IPS-18c (cell line): ENCODE measurements at regions not wholly inside any gene's neighbourhood (a gene's known extent, or its start where the extent isn't known, plus 50 kb on each side); places are given as distances from the start of the nearest gene placed in this dataset.
"Not testable (repeated sequence)": the region's sequence is repeated elsewhere in the genome, so short reads cannot be mapped to it uniquely, and the experiment has no call there.

Experiments used
- H3K4me3 ChIP-seq: 2 replicates; pipeline ENCODE4 v1.7.0; 2013; ENCODE audit warnings: low read depth, mild to moderate bottlenecking, low read length, moderate library complexity; ENCODE audit not compliant: insufficient read depth
- H3K9me3 ChIP-seq: one replicate; pipeline ENCODE4 v1.6.1; 2013; ENCODE audit warnings: mild to moderate bottlenecking, low read length, moderate library complexity; ENCODE audit not compliant: control insufficient read depth, insufficient read depth

DNA sequence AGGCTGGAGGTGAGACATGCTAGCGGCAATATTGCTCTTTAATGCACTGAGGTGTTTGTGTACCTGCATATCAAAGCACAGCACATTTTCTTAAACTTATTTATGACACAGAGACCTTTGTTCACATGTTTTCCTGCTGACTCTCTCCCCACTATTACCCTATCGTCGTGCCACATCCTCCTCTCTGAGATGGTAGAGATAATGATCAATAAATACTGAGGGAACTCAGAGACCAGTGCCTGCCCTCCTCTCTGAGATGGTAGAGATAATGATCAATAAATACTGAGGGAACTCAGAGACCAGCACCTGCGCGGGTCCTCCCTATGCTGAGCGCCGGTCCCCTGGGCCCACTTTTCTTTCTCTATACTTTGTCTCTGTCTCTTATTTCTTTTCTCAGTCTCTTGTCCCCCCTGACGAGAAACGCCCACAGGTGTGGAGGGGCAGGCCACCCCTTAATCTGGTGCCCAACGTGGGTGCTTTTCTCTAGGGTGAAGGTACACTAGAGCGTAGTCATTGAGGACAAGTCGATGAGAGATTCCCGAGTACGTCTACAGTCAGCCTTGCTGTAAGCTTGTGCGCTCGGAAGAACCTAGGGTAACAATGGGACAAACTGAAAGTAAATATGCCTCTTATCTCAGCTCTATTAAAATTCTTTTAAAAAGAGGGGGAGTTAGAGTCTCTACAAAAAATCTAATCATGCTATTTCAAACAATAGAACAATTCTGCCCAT is 157.4 kb downstream of the GPX5 start:
- not testable (repeated sequence) for H3K4me3 ChIP-seq, H3K9me3 ChIP-seq

- Histone ChIP-seq H3K4me3 (no peak overlapping the region), H3K9me3 (no peaks in the 10 kb centered on the region)
These were observed 158.4 kb downstream of the GPX5 start for GRCh38 chr6:28683945-28684538.

DNA sequence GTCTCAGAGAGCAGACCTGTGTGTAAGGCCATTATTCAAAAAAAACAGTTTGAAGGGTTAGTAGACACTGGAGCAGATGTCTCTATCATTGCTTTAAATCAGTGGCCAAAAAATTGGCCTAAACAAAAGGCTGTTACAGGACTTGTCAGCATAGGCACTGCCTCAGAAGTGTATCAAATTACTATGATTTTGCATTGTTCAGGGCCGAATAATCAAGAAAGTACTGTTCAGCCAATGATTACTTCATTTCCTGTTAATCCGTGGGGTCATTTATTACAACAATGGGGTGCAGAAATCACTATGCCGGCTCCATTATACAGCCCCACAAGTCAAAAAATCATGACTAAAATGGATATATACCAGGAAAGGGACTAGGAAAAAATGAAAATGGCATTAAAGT is 160.3 kb downstream of the GPX5 start:
- not testable (repeated sequence) for H3K4me3 ChIP-seq, H3K9me3 ChIP-seq

GRCh38 chr6:28686446-28687027 is 160.9 kb downstream of the GPX5 start:
- not testable (repeated sequence) for H3K4me3 ChIP-seq

DNA sequence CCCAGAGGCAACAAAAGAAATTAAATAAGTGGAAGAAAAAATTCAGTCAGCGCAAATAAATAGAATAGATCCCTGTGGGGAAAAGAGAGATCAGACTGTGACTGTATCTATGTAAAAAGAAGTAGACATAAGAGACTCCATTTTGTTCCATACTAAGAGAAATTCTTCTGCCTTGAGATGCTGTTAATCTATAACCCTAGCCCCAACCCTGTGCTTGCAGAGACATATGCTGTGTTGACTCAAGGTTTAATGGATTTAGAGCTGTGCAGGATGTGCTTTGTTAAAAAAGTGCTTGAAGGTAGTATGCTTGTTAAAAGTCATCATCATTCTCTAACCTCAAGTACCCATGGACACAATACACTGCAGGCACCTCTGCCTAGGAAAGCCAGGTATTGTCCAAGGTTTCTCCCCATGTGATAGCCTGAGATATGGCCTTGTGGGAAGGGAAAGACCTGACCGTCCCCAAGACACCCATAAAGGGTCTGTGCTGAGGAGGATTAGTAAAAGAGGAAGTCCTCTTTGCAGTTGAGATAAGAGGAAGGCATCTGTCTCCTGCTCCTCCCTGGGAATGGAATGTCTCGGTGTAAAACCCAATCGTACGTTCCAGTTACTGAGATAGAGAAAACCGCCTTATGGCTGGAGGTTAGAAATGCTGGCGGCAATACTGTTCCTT is 161.8 kb downstream of the GPX5 start:
- not testable (repeated sequence) for H3K9me3 ChIP-seq, H3K4me3 ChIP-seq

More at GRCh38 chr6:28686446-28687027, 160.9 kb downstream of the GPX5 start:
- not testable (repeated sequence) for H3K9me3 ChIP-seq

DNA sequence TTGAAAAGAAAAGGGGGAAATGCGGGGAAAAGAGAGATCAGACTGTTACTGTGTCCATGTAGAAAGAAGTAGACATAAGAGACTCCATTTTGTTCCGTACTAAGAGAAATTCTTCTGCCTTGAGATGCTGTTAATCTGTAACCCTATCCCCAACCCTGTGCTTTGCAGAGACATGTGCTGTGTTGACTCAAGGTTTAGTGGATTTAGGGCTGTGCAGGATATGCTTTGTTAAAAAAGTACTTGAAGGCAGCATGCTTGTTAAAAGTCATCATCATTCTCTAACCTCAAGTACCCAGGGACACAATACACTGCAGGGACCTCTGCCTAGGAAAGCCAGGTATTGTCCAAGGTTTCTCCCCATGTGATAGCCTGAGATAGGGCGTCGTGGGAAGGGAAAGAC is 166.3 kb downstream of the GPX5 start:
- not testable (repeated sequence) for H3K9me3 ChIP-seq

GRCh38 chr6:28693033-28693750 is 167.5 kb downstream of the GPX5 start:
- H3K4me3 ChIP-seq, result peak overlapping the region; percentile 50

More for the DNA sequence above, 166.3 kb downstream of the GPX5 start:
- not testable (repeated sequence) for H3K4me3 ChIP-seq

DNA sequence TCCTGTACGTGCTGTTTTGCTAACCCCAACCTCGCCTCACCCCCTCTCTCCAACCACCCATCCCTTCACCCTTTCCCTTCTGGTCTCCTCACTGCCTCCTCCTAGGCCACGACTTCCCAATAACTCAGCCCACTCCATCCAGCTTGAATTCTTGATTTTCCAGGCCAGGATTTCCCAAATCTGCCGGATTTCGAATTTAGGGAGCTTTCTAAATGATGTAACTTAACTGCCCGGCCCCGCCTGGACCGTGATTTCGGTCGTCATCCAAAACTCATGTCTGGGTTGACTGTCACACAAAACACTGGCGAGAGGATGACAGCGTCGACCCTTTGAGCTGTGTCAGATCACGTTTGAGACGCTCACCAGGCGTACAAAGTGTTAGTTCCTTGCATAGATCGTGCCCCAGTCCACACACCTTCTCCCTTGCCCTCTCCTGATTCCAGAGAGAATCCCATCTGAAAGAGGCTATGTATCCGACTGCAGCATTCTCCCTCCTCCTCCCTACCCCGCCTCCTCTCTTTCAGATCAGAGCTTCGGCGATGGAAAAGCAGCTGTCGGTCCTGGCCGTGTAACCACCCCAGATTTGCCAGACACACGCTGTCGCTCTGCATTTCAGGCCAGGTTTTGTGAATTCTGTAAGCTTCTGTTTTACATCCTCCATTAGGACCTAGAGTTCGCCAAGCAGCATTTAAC is 168.2 kb downstream of the GPX5 start:
- Histone ChIP-seq H3K4me3 (peak overlapping the region; percentile 50), H3K9me3 (no peaks in the 10 kb centered on the region)

More at GRCh38 chr6:28693033-28693750, 167.5 kb downstream of the GPX5 start:
- no peaks in the 10 kb centered on the region for H3K9me3 ChIP-seq

- Histone ChIP-seq H3K4me3 (no peak overlapping the region), H3K9me3 (no peaks in the 10 kb centered on the region)
These were observed 170.0 kb downstream of the GPX5 start for GRCh38 chr6:28695715-28696114.

DNA sequence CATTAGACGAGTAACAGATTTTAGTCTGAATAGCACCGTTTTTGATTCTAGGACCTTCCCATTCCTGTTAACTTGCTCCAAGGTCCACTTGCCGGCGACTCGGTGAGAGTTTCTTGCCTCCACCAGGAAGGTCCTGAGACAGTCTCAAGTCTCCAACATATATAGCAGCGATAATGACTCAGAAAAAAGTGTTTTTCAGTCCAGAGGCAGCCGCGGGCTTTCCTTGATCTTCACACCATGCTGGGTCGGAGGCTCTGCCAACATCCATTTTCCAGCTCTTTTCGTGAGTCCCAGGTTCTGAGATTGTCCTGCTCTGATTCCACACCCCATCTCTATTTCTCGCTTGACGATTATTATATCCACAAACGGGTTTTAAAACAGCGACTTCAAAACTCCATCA is 170.5 kb downstream of the GPX5 start:
- H3K4me3 ChIP-seq, result no peak overlapping the region
- no peaks in the 10 kb centered on the region for H3K9me3 ChIP-seq

DNA sequence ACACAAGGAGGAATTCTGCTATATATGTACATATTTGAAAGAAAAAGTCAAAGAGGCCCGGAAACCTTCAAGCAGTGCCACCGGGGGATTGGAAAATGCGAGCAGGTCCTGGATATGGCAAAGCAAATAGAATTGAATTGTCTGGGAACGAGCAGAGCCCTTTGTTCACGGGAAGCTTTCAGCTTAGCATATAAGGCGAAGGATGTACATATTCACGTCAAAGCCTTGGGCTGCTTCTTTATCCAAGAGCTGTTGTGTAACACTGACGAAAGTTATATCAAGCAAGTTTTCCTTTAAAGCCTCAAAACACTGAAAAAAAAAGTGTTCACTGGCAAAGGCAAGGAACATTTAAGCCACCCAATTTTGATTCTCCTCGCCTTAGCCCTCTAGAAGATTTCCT is 171.0 kb downstream of the GPX5 start:
- Histone ChIP-seq H3K9me3 (no peaks in the 10 kb centered on the region), H3K4me3 (no peak overlapping the region)

DNA sequence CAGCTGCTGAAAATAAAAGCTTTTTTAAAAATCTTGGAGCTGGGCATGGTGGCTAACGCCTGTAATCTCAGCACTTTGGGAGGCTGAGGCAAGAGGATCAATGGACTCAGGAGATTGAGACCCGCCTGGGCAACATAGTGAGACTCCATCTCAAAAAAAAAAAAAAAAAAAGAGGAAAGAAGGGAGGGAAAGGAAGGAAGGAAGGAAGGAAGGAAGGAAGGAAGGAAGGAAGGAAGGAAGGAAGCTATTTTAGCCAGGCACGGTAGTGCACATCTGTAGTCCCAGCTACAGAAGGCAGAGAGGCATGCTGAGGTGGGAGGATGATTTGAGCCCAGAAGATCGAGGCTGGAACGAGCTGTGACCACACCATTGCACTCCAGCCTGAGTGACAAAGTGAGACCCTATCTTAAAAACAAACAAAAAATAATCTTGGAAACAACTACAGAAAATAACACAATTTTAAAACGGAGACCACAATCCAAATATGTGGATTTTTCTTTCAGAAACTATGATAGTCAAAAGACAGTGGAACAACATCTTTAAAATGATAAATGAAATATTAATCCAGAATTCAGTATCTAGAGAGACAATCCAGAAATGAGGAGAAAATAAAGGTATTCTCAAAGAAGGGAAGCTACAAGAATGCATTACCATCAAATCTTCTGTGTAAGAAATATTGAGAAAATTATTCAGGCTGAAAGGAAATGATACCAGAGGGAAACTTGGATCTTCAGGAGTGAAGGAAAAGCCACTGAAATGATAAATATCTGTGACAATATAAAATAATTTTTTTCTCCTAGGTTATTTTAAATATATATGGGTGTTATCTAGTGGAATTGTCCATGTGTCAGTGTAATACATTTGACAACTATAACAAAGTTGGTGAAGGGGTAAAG is 182.0 kb downstream of the GPX5 start:
- H3K9me3 ChIP-seq, result no peaks in the 10 kb centered on the region
- H3K4me3 ChIP-seq, result no peak overlapping the region

GRCh38 chr6:28709478-28710349 is 184.0 kb downstream of the GPX5 start:
- H3K4me3 ChIP-seq, result peak overlapping the region; percentile 88

DNA sequence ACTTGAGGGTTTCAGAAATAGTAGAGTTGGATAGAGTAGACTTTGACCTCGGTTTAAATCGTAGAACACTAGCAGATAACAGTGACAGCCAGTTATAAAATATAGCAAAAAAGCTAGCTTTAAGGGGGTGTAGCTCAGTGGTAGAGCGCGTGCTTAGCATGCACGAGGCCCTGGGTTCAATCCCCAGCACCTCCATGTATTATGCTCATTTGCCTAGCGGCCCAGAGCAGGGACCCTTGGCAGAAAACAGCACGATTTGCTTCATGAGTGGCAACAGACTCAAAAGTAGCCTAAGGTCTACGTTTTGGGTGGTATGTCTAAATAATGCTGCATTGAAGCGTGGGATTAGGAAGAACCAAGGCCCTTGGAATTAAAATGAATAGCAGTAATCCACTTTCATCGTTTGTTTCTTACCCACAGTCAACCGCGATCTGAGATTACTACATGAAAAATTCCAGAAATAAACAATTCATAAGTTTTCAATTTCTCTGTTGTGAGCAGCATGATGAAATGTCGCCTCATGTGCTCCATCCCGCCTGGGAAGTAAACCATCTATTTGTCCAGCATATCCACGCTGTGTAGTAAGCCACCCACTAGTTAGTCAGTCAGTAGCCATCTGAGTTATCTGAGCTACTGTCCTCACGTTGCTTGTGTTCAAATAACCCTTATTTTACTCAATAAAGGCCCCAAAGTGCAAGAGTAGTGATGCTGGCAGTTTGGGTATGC is 184.9 kb downstream of the GPX5 start:
- Histone ChIP-seq H3K4me3 (peak overlapping the region; percentile 88), H3K9me3 (no peaks in the 10 kb centered on the region)

More at GRCh38 chr6:28709478-28710349, 184.0 kb downstream of the GPX5 start:
- H3K9me3 ChIP-seq, result no peaks in the 10 kb centered on the region

DNA sequence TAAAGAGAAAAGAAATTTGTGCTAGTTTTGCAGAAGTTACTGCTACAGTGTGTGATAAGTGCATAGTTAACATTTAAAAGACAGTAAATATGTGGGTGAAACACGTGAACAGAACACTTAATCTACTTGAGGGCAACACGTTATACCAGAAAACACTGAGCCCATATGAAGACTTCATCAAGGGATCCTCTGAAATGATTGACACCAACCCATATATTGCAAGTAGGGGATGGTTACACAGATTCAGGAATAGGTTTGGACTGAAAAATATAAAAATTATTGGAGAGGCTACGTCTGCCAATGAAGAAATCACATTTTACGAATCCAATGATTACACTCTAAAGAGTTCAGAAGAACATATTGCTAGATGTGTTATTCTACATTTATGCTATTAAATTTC is 185.6 kb downstream of the GPX5 start:
- H3K4me3 ChIP-seq, result no peak overlapping the region
- no peaks in the 10 kb centered on the region for H3K9me3 ChIP-seq
